ENCODE measurements at regions not wholly inside any gene's neighbourhood (a gene's known extent, or its start where the extent isn't known, plus 50 kb on each side); places are given as distances from the start of the nearest gene placed in this dataset.
A peak's percentile ranks its signal among the peaks of the same experiment; 100 is the strongest.
"Not testable (repeated sequence)": the region's sequence is repeated elsewhere in the genome, so short reads cannot be mapped to it uniquely, and the experiment has no call there.

- in situ Hi-C loops (cut with HindIII; ENCODE audit: low pct_ligation_motif_present, low sequenced_read_pairs) = no loop called here
- Histone ChIP-seq H3K27ac (no peak overlapping the region), H3K4me3 (ENCODE audit: low read depth, low read length) (no peak overlapping the region), H3K27me3 (replicated peaks) (no peaks in the 10 kb centered on the region), H3K36me3 (replicated peaks) (no peaks in the 10 kb centered on the region)
- TF ChIP-seq CTCF (IDR thresholded peaks at IDR 0.05; ENCODE audit: low read depth, low read length, missing control alignments) = no peak
- no peak for DNase-seq
Measured at GRCh38 chr16:77514500-77515220, 79.8 kb upstream of the ADAMTS18 start.

- H3K4me3 ChIP-seq (ENCODE audit: low read depth, low read length); DNase-seq; H3K36me3 ChIP-seq (replicated peaks); in situ Hi-C loops (cut with HindIII; ENCODE audit: low pct_ligation_motif_present, low sequenced_read_pairs); H3K27me3 ChIP-seq (replicated peaks); H3K27ac ChIP-seq: not testable (repeated sequence)
Measured at GRCh38 chr16:77525226-77525625, 90.4 kb upstream of the ADAMTS18 start.

- Histone ChIP-seq H3K27ac (no peak overlapping the region), H3K27me3 (replicated peaks) (no peaks in the 10 kb centered on the region), H3K4me3 (ENCODE audit: low read depth, low read length) (no peak overlapping the region), H3K36me3 (replicated peaks) (no peaks in the 10 kb centered on the region)
- TF ChIP-seq CTCF (IDR thresholded peaks at IDR 0.05; ENCODE audit: low read depth, low read length, missing control alignments) = no peak
- in situ Hi-C loops (cut with HindIII; ENCODE audit: low pct_ligation_motif_present, low sequenced_read_pairs) = no loop called here
- DNase-seq = peak; percentile 75
Measured at GRCh38 chr16:77531752-77532151, 96.9 kb upstream of the ADAMTS18 start.

- Histone ChIP-seq H3K27ac (no peak overlapping the region), H3K4me3 (ENCODE audit: low read depth, low read length) (no peak overlapping the region), H3K27me3 (replicated peaks) (no peaks in the 10 kb centered on the region), H3K36me3 (replicated peaks) (no peaks in the 10 kb centered on the region)
- TF ChIP-seq CTCF (IDR thresholded peaks at IDR 0.05; ENCODE audit: low read depth, low read length, missing control alignments) = no peak
- in situ Hi-C loops (cut with HindIII; ENCODE audit: low pct_ligation_motif_present, low sequenced_read_pairs) = no loop called here
- no peak for DNase-seq
Measured at GRCh38 chr16:77536809-77537208, 102.0 kb upstream of the ADAMTS18 start.

GRCh38 chr16:77539421-77540034, 104.7 kb upstream of the ADAMTS18 start:
- H3K27me3 ChIP-seq (replicated peaks) = no peaks in the 10 kb centered on the region
- no peak overlapping the region for H3K4me3 ChIP-seq (ENCODE audit: low read depth, low read length)
- no peak for TF ChIP-seq CTCF (IDR thresholded peaks at IDR 0.05; ENCODE audit: low read depth, low read length, missing control alignments)
- in situ Hi-C loops (cut with HindIII; ENCODE audit: low pct_ligation_motif_present, low sequenced_read_pairs) = no loop called here
- DNase-seq = no peak
- H3K36me3 ChIP-seq (replicated peaks) = no peaks in the 10 kb centered on the region
- no peak overlapping the region for H3K27ac ChIP-seq

- DNase-seq = peak; percentile 85
- in situ Hi-C loops (cut with HindIII; ENCODE audit: low pct_ligation_motif_present, low sequenced_read_pairs) = no loop called here
- Histone ChIP-seq H3K4me3 (ENCODE audit: low read depth, low read length) (no peak overlapping the region), H3K27ac (no peak overlapping the region), H3K36me3 (replicated peaks) (no peaks in the 10 kb centered on the region), H3K27me3 (replicated peaks) (no peaks in the 10 kb centered on the region)
- TF ChIP-seq CTCF (IDR thresholded peaks at IDR 0.05; ENCODE audit: low read depth, low read length, missing control alignments) = no peak
Measured at GRCh38 chr16:77540646-77541045, 105.8 kb upstream of the ADAMTS18 start.
